ENCODE measurements at regions not wholly inside any gene's neighbourhood (a gene's known extent, or its start where the extent isn't known, plus 50 kb on each side); places are given as distances from the start of the nearest gene placed in this dataset.

DNA sequence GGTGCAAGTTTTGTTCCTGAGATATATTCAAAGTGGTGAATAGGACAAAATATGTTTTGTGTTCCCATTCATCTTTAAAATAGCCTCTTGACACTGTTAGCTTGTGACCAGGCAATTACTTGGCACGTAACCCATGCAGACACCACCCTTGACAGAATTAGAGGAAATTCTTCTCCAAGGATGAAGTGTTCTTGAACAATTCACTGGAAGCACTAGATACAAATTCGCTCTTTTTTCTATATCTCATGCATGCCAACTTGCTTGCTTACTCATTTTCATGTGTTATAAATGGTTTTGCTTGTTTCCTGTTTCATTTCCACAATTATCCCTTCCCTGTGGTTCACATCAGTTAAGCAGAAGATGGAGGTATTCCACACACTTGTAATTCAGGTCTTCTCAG lies 105.2 kb upstream of the MAN1A1 start:
- intact Hi-C loops (cut with DNase I), result no loop called here
- Histone ChIP-seq H3K4me1 (peaks cover 9% of the 10 kb centered on the region), H3K4me3 (no peak overlapping the region), H3K36me3 (no peaks in the 10 kb centered on the region), H3K9me3 (no peaks in the 10 kb centered on the region), H3K27me3 (no peaks in the 10 kb centered on the region), H3K27ac (no peak overlapping the region)
- no peak for DNase-seq
- no peak for ATAC-seq
- TF ChIP-seq, protein P1, sequence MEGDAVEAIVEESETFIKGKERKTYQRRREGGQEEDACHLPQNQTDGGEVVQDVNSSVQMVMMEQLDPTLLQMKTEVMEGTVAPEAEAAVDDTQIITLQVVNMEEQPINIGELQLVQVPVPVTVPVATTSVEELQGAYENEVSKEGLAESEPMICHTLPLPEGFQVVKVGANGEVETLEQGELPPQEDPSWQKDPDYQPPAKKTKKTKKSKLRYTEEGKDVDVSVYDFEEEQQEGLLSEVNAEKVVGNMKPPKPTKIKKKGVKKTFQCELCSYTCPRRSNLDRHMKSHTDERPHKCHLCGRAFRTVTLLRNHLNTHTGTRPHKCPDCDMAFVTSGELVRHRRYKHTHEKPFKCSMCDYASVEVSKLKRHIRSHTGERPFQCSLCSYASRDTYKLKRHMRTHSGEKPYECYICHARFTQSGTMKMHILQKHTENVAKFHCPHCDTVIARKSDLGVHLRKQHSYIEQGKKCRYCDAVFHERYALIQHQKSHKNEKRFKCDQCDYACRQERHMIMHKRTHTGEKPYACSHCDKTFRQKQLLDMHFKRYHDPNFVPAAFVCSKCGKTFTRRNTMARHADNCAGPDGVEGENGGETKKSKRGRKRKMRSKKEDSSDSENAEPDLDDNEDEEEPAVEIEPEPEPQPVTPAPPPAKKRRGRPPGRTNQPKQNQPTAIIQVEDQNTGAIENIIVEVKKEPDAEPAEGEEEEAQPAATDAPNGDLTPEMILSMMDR (IDR thresholded peaks at IDR 0.05), result no peak

DNA sequence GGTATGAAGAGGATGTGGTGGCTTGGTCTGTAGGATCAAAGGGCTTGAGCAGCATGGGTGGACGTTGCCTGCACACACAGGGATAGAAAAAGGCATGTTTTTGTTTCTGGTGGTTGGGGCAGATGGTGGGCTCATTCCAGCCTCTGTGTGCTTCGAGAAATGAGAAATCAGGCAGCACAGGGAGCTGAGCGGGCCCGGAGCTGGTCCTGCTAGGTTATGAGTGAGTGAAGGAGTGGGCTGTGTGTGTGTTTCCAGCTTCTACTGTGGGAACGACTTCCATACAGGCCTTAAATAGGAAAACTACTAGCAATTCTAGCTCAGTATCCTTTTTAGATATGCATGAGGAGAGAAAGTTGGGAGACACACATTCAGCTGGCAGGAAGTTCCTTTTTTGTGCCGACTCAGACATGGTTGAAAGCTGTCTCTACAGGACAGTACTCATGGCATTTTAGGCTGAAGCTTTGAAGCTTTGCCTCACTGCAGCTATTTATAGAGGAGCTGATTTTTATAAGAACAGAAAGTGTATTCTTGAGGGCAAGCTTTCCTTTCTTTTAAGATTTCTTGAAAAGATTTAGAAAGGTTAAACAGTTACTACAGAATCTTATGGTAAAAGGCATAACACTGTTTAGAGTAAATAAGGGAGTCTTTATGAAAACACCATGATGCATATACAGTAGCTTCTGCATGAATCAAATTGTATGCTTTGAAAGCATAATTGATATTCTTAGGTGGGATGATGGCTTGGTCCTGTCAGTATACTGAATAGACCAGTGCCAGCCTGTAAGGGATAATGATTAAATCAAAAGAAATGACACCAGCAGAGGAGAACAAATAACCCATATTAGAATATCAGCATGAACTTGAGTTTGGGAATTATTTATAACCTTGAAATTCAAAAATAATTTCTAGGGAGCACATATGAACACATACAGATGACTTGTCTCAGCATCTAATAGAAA lies 104.0 kb upstream of the MAN1A1 start:
- H3K4me3 ChIP-seq, result no peak overlapping the region
- no peak overlapping the region for H3K27ac ChIP-seq
- H3K36me3 ChIP-seq, result no peaks in the 10 kb centered on the region
- H3K4me1 ChIP-seq, result peaks cover 9% of the 10 kb centered on the region
- H3K27me3 ChIP-seq, result no peaks in the 10 kb centered on the region
- TF ChIP-seq, protein P1 (IDR thresholded peaks at IDR 0.05), result no peak
- ATAC-seq, result no peak
- DNase-seq, result no peak
- no peaks in the 10 kb centered on the region for H3K9me3 ChIP-seq
- intact Hi-C loops (cut with DNase I), result no loop called here

DNA sequence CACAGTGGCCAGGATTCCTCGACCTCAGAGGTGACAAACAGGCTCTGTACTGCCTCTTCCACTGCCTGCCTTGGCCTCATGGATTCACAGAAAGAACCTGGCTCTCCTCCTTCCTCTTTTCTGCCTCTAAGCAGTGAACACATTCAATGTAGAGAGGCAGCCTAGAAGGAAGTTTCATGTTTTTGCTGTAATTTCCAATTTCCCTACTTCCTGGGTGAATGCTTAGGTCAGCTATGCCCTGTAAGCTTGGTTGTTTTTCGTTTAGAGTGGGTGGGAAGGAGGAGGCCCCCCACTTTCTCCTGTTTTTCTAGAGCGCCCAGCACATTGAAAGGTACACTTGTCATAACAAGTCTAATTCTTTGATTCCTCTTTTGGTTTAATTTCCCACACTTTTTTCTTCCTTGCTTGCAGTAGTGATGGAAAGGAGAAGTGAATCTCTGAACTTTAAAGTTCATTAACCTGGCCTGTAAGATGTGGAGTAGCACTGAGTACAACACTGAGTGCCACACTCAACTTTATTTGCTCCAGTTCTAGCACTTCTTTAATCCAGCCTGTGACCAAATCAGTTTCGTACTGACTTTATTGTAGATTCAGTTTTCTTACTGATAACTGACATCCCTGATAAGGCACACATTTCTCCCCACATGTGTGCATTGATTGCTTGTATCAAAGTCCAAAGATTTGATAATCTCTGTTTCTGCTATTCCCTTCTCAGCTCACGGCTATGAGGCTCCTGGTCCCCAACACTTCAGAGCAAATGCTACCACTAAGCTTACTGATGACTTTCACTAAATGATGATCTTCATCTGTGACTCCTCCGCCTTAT lies 100.0 kb upstream of the MAN1A1 start:
- TF ChIP-seq, protein P1 (IDR thresholded peaks at IDR 0.05), result no peak
- ATAC-seq, result peak; percentile 74
- Histone ChIP-seq H3K36me3 (no peaks in the 10 kb centered on the region), H3K27ac (no peak overlapping the region), H3K27me3 (no peaks in the 10 kb centered on the region), H3K4me3 (no peak overlapping the region), H3K9me3 (no peaks in the 10 kb centered on the region), H3K4me1 (peaks cover 21% of the 10 kb centered on the region)
- no peak for DNase-seq
- intact Hi-C loops (cut with DNase I), result no loop called here

DNA sequence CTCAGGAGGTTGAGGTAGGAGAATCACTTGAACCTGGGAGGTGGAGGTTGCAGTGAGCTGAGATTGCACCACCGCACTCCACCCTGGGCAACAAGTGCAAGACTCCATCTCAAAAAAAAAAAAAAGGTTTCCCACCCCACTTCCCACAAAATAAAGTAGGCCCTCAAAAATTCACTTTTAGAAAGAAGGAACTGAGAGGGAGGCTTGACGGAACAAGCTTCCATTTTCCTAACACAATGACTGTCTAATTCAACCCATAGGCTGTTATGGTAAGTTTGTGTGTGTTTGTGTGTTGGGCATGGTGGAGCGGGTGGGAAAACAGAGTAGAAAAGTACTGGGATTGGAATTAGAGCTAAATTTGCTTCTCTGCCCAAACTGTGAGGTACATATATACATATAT lies 98.4 kb upstream of the MAN1A1 start:
- DNase-seq (no peak), ATAC-seq (no peak)
- H3K4me1 ChIP-seq, result peaks cover 19% of the 10 kb centered on the region
- no peak overlapping the region for H3K4me3 ChIP-seq
- intact Hi-C loops (cut with DNase I), result no loop called here
- no peaks in the 10 kb centered on the region for H3K27me3 ChIP-seq
- no peaks in the 10 kb centered on the region for H3K9me3 ChIP-seq
- H3K36me3 ChIP-seq, result no peaks in the 10 kb centered on the region
- TF ChIP-seq, protein P1 (IDR thresholded peaks at IDR 0.05), result no peak
- no peak overlapping the region for H3K27ac ChIP-seq

DNA sequence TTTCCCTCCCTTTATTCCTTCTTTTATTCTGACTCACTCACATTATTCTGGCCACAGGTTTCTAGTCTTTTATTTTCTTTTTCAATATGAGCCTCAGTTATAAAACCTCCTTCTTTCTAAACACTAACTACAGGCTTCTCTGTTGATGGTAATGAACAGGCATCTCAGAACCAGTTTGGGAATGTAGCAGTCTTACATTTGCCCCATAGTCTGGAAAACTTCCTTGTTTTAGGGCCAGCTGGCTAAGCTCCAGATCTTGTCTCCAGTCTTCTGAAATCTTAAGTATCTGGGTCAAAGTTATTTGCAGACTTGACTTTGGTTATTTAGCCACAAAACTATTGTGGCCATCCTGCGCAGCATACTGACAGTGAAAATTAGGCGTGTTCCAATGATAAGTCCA lies 97.0 kb upstream of the MAN1A1 start:
- peak overlapping the region; percentile 13 for H3K27ac ChIP-seq
- peak; percentile 70 for ATAC-seq
- intact Hi-C loops (cut with DNase I), result no loop called here

More for the DNA sequence above, 97.0 kb upstream of the MAN1A1 start:
- no peaks in the 10 kb centered on the region for H3K27me3 ChIP-seq
- H3K4me3 ChIP-seq, result no peak overlapping the region
- peaks cover 19% of the 10 kb centered on the region for H3K4me1 ChIP-seq
- no peaks in the 10 kb centered on the region for H3K9me3 ChIP-seq
- H3K36me3 ChIP-seq, result no peaks in the 10 kb centered on the region
- DNase-seq, result no peak
- TF ChIP-seq, protein P1 (IDR thresholded peaks at IDR 0.05), result no peak

Measured in upper lobe of right lung (tissue), 1 donor.